Fibroblast of lung (primary cell): ENCODE measurements at regions not wholly inside any gene's neighbourhood (a gene's known extent, or its start where the extent isn't known, plus 50 kb on each side); places are given as distances from the start of the nearest gene placed in this dataset.

Experiments used
- EZH2 ChIP-seq: IDR thresholded peaks from 2 replicates; pipeline ENCODE4 v1.5.1; 2012; ENCODE audit warnings: low read length, control low read depth, mild to moderate bottlenecking; ENCODE audit errors: missing control alignments
- TF ChIP-seq, protein P1 (sequence below), 2 donors: IDR thresholded peaks in 1 of 2; conservative IDR thresholded peaks in 1 of 2; 1 replicate in 1 of 2; 2 replicates in 1 of 2; pipeline ENCODE4 v1.5.1; 2011 to 2012; ENCODE audit warnings: low read length in 2 of 2, control low read depth in 1 of 2, inconsistent platforms in 1 of 2, low read depth in 1 of 2, mild to moderate bottlenecking in 1 of 2

DNA sequence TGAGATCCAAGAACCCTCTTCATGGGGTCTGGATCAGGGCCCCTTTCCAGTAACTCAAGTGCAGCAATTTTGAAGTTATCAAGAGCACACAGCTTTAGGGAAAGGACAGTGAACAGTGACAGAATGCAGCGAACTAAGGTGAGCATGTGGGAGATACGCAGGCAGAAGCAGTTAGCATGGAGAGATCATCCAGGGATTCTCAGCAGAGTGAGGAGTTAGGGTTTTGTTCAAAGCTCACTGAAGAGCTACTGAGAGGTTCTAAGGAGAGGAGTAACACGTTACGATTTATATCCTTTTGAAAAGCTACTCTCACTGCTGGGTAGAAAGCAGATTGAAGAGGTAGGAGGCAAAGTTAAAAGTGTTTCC is 83.6 kb upstream of the MPP7 start:
- no peak for TF ChIP-seq EZH2
- TF ChIP-seq, protein P1, sequence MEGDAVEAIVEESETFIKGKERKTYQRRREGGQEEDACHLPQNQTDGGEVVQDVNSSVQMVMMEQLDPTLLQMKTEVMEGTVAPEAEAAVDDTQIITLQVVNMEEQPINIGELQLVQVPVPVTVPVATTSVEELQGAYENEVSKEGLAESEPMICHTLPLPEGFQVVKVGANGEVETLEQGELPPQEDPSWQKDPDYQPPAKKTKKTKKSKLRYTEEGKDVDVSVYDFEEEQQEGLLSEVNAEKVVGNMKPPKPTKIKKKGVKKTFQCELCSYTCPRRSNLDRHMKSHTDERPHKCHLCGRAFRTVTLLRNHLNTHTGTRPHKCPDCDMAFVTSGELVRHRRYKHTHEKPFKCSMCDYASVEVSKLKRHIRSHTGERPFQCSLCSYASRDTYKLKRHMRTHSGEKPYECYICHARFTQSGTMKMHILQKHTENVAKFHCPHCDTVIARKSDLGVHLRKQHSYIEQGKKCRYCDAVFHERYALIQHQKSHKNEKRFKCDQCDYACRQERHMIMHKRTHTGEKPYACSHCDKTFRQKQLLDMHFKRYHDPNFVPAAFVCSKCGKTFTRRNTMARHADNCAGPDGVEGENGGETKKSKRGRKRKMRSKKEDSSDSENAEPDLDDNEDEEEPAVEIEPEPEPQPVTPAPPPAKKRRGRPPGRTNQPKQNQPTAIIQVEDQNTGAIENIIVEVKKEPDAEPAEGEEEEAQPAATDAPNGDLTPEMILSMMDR (conservative IDR thresholded peaks at IDR 0.05 in 1 of 2, IDR thresholded peaks at IDR 0.05 in 1 of 2; ENCODE audit: low read depth in 1 of 2, low read length in 2 of 2): no peak
